ENCODE measurements at regions not wholly inside any gene's neighbourhood (a gene's known extent, or its start where the extent isn't known, plus 50 kb on each side); places are given as distances from the start of the nearest gene placed in this dataset.

DNA sequence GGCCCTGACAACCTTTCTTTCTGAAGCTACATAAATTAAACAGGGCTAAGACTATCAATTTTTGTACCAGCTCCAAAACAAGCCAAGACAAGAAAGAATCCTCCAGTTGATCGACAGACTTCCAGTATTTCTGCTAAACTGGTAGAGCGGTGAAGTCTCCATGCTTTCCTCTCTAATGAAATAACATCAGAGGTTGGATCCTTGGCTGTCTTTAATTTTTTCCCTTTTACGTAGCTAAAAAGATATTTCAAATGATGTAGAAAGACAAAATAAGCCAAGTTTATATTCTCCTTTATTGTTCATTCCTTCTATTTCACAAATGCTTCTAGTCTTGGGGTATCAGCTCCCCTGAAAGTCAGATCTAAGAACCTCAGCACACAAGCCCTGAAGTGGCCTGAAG lies 434.9 kb downstream of the NFIB start:
- TF ChIP-seq BHLHE40 (IDR thresholded peaks at IDR 0.05; ENCODE audit: borderline replicate concordance) = no peak
- TF ChIP-seq FOXA1 (IDR thresholded peaks at IDR 0.05) = no peak
- no peak for TF ChIP-seq FOXK2 (IDR thresholded peaks at IDR 0.05)
- TF ChIP-seq ELF4 (IDR thresholded peaks at IDR 0.05) = no peak
- TF ChIP-seq NFRKB (IDR thresholded peaks at IDR 0.05) = no peak
- TF ChIP-seq LEF1 (IDR thresholded peaks at IDR 0.05; ENCODE audit: borderline replicate concordance) = no peak
- no peak for TF ChIP-seq CTBP1 (IDR thresholded peaks at IDR 0.05; ENCODE audit: borderline replicate concordance)
- TF ChIP-seq HDGF (IDR thresholded peaks at IDR 0.05; ENCODE audit: borderline replicate concordance) = no peak
- TF ChIP-seq FOXM1 (IDR thresholded peaks at IDR 0.05; ENCODE audit: borderline replicate concordance) = no peak
- TF ChIP-seq SUZ12 (IDR thresholded peaks at IDR 0.05) = no peak
- no peak for TF ChIP-seq SP1 (IDR thresholded peaks at IDR 0.05)

Measured in HEK293T (cell line).